ENCODE measurements at regions not wholly inside any gene's neighbourhood (a gene's known extent, or its start where the extent isn't known, plus 50 kb on each side); places are given as distances from the start of the nearest gene placed in this dataset.

DNA sequence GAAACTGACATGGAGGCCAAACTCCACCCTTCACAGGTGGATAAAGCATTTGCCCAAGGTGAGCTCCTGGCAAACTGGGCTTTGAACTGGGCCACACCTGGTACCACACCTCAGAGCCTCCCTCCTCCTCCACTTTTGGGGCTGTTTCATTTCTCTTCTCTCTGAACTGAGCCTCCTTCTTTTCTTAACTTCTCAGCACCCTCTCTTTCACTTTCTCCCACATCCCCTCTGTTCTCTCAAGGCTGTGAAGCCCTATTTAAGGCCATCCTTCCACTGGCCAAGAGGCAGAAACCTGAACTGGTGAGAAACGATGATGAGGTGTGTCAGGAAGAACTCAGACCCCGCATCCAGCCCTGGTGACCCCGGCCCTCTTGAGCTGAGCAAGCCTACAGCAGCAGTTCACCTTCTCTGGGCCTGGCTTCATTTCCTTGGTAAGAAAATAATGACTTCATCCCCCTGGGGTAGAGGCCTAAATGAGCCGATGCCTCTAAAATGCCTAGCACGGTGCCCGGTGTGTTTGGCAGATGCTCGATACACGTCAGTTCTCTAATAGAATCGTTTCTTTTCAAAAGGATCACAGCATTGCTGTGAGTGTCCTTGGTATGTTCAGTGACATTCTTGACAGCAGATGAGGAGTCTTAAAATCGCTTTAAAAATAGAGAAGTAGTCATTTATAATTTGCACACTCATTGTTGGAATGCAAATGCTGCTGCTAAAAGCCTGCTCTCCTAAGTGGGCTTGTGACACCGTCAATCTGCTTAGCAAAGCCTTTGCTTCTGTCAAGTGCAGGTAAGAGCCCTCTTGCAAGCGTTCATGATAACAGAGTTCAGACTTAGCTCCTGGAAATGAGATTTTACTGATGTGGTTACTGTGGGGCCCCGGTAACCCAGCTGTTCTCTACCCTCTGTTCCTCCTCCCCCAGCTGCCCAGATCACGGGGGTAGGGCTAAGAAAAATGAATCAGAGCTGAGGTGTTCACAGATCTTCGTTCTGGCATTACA is 97.7 kb upstream of the ATP2B2 start:
- TF ChIP-seq, protein P1, sequence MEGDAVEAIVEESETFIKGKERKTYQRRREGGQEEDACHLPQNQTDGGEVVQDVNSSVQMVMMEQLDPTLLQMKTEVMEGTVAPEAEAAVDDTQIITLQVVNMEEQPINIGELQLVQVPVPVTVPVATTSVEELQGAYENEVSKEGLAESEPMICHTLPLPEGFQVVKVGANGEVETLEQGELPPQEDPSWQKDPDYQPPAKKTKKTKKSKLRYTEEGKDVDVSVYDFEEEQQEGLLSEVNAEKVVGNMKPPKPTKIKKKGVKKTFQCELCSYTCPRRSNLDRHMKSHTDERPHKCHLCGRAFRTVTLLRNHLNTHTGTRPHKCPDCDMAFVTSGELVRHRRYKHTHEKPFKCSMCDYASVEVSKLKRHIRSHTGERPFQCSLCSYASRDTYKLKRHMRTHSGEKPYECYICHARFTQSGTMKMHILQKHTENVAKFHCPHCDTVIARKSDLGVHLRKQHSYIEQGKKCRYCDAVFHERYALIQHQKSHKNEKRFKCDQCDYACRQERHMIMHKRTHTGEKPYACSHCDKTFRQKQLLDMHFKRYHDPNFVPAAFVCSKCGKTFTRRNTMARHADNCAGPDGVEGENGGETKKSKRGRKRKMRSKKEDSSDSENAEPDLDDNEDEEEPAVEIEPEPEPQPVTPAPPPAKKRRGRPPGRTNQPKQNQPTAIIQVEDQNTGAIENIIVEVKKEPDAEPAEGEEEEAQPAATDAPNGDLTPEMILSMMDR (IDR thresholded peaks at IDR 0.05; ENCODE audit: borderline replicate concordance, extremely low read depth, low read length, poor library complexity, severe bottlenecking) = no peak
- TF ChIP-seq EZH2 (IDR thresholded peaks at IDR 0.05; ENCODE audit: borderline replicate concordance, low read depth, low read length, severe bottlenecking) = no peak
- no peaks in the 10 kb centered on the region for H3K9me3 ChIP-seq (ENCODE audit: insufficient read depth, low read length, severe bottlenecking)
- no peaks in the 10 kb centered on the region for H3K79me2 ChIP-seq (ENCODE audit: insufficient read depth, low read length)
- no peak overlapping the region for H3K27ac ChIP-seq (ENCODE audit: low read length)
- DNase-seq = peak; percentile 74
- ATAC-seq (ENCODE audit: insufficient read depth, low read depth) = peak; percentile 99
- no peaks in the 10 kb centered on the region for H3K36me3 ChIP-seq (ENCODE audit: insufficient read depth, low read length)
- peaks cover 2% of the 10 kb centered on the region for H3K27me3 ChIP-seq (ENCODE audit: insufficient read depth, low read length, poor library complexity)
- peaks cover 7% of the 10 kb centered on the region; the same call in 1 of the 2 replicates for H4K20me1 ChIP-seq (ENCODE audit: insufficient read depth, low read length)
- H2AFZ ChIP-seq (ENCODE audit: low read depth, low read length) = no peak overlapping the region
- peaks cover 9% of the 10 kb centered on the region for H3K4me1 ChIP-seq (ENCODE audit: insufficient read depth, low read length)
- H3K4me2 ChIP-seq (ENCODE audit: insufficient read depth, low read length) = no peak overlapping the region
- H3K4me3 ChIP-seq (ENCODE audit: low read depth in 1 of 2, low read length in 2 of 2) = no peak overlapping the region
- no peak overlapping the region for H3K9ac ChIP-seq (ENCODE audit: low read depth, low read length)

DNA sequence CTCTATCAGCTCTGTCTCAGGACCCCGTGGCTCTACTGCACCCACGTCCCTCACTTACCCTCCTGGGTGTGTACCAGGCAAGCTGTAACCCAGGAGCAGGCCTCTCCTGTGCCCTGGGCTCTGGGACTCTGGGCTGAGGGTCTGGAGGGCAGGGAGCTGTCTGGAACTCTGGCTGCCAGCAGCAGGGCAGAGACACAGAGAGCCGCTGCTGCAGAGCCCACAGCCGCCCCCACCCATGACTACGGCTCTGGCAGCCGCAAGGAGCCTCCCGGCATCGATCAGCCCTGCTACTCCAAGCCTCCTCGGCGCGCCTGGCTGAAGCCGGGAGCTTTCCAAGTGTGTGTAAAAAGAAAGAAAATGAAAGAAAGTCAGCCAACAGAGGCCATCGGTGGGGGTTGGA is 103.7 kb upstream of the ATP2B2 start:
- DNase-seq (no peak), ATAC-seq (ENCODE audit: insufficient read depth, low read depth) (no peak)
- Histone ChIP-seq H3K27me3 (ENCODE audit: insufficient read depth, low read length, poor library complexity) (no peaks in the 10 kb centered on the region), H3K4me3 (ENCODE audit: low read depth in 1 of 2, low read length in 2 of 2) (no peak overlapping the region), H3K9ac (ENCODE audit: low read depth, low read length) (no peak overlapping the region), H4K20me1 (ENCODE audit: insufficient read depth, low read length) (0 out of 2 replicates have a peak, but pooled peaks cover 4% of the 10 kb centered on the region), H3K79me2 (ENCODE audit: insufficient read depth, low read length) (no peaks in the 10 kb centered on the region), H3K4me1 (ENCODE audit: insufficient read depth, low read length) (no peaks in the 10 kb centered on the region), H3K9me3 (ENCODE audit: insufficient read depth, low read length, severe bottlenecking) (peaks cover 7% of the 10 kb centered on the region), H2AFZ (ENCODE audit: low read depth, low read length) (no peak overlapping the region), H3K36me3 (ENCODE audit: insufficient read depth, low read length) (no peaks in the 10 kb centered on the region), H3K27ac (ENCODE audit: low read length) (no peak overlapping the region), H3K4me2 (ENCODE audit: insufficient read depth, low read length) (no peak overlapping the region)
- TF ChIP-seq, protein P1 (IDR thresholded peaks at IDR 0.05; ENCODE audit: borderline replicate concordance, extremely low read depth, low read length, poor library complexity, severe bottlenecking) = no peak
- no peak for TF ChIP-seq EZH2 (IDR thresholded peaks at IDR 0.05; ENCODE audit: borderline replicate concordance, low read depth, low read length, severe bottlenecking)

DNA sequence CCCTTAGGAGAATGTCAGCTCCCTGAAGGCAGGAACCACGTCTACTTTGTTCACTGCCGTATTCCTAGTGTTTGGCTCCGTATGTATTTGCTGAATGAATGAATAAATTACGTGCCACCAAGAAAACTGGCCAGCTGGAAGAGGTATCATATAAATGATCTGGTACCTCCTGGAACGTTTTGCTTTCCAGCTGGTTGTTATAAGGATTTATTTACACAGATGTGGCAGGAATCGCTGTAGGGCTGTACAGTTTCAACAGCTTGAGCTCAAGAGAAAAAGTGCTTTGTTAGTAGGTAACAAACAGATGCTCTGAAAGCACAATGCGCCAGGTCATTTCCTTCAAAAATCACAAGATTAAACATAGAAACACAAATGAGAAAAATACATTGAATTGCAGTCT is 108.8 kb upstream of the ATP2B2 start:
- Histone ChIP-seq H3K9ac (ENCODE audit: low read depth, low read length) (no peak overlapping the region), H3K4me3 (ENCODE audit: low read depth in 1 of 2, low read length in 2 of 2) (no peak overlapping the region), H3K4me2 (ENCODE audit: insufficient read depth, low read length) (no peak overlapping the region), H3K79me2 (ENCODE audit: insufficient read depth, low read length) (no peaks in the 10 kb centered on the region), H2AFZ (ENCODE audit: low read depth, low read length) (no peak overlapping the region), H3K36me3 (ENCODE audit: insufficient read depth, low read length) (no peaks in the 10 kb centered on the region), H3K4me1 (ENCODE audit: insufficient read depth, low read length) (no peaks in the 10 kb centered on the region), H3K9me3 (ENCODE audit: insufficient read depth, low read length, severe bottlenecking) (peaks cover 7% of the 10 kb centered on the region), H3K27ac (ENCODE audit: low read length) (no peak overlapping the region), H4K20me1 (ENCODE audit: insufficient read depth, low read length) (no peaks in the 10 kb centered on the region), H3K27me3 (ENCODE audit: insufficient read depth, low read length, poor library complexity) (no peaks in the 10 kb centered on the region)
- ATAC-seq (ENCODE audit: insufficient read depth, low read depth) (no peak), DNase-seq (no peak)
- TF ChIP-seq, protein P1 (IDR thresholded peaks at IDR 0.05; ENCODE audit: borderline replicate concordance, extremely low read depth, low read length, poor library complexity, severe bottlenecking) = no peak
- no peak for TF ChIP-seq EZH2 (IDR thresholded peaks at IDR 0.05; ENCODE audit: borderline replicate concordance, low read depth, low read length, severe bottlenecking)
